Coronary artery (tissue), 2 donors: ENCODE measurements at regions not wholly inside any gene's neighbourhood (a gene's known extent, or its start where the extent isn't known, plus 50 kb on each side); places are given as distances from the start of the nearest gene placed in this dataset.

Experiments
- DNase-seq: peaks from one replicate; pipeline ENCODE4 v3.0.0-alpha.2; 2017; ENCODE audit warnings: low spot score
- H3K27ac ChIP-seq, 2 donors: fragments of 200-600 bp; sonication (generic); one replicate each; pipeline ENCODE4 v1.5.1; 2016 to 2019
- H3K4me3 ChIP-seq: fragments of 200-600 bp; sonication (generic); 2 replicates; pipeline ENCODE4 v1.5.1; 2016; ENCODE audit warnings: mild to moderate bottlenecking, moderate library complexity
- CTCF ChIP-seq: fragments of 200-600 bp; sonication (generic); IDR thresholded peaks from one replicate; pipeline ENCODE4 v1.5.1; 2019; ENCODE audit warnings: antibody characterized with exemption

DNA sequence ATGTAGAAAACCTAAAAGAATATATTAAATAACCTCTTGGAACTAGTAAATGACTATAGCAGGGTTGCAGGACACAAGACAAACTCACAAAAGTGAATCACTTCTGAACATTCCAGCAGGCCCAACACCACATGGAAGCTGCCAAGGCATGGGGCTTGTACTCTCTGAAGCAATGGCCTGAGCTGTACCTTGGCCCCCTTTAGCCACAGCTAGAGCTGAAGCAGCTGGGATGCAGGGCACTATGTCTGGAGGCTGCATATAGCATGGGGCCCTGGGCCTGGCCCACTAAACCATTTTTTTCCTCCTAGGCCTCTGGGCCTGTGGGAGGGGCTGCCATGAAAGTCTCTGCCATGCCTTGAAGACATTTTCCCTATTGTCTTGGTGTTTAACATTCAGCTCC is 1067.3 kb downstream of the LRFN5 start:
- DNase-seq = no peak
- Histone ChIP-seq H3K4me3 (no peak overlapping the region), H3K27ac (no peak overlapping the region)
- no peak for TF ChIP-seq CTCF

- TF ChIP-seq CTCF = no peak
- no peak overlapping the region for H3K27ac ChIP-seq
- DNase-seq = no peak
- no peak overlapping the region for H3K4me3 ChIP-seq
These were observed 1065.0 kb downstream of the LRFN5 start for GRCh38 chr14:42671636-42672035.

DNA sequence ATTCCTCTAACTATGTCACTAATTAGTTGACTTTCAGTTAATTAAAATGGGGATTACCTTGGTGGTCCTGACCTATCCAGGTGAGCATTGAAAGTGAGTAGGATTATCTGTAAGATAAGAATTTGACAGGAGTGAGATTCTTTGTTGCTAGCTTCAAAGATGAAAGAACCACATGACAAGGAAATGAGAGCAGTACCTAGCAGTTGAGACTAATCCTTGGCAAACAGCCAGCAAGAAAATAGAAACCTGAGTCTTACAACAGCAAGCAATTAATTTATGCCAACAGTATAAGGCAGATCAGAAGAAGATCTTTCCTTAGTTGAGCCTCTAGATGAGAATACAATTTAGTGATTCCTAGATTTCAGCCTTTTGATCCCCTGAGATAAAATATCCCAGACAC is 1058.4 kb downstream of the LRFN5 start:
- H3K4me3 ChIP-seq = no peak overlapping the region
- H3K27ac ChIP-seq = no peak overlapping the region
- no peak for TF ChIP-seq CTCF
- no peak for DNase-seq

GRCh38 chr14:42664190-42664589 is 1057.5 kb downstream of the LRFN5 start:
- H3K4me3 ChIP-seq = no peak overlapping the region
- DNase-seq = no peak
- TF ChIP-seq CTCF = no peak
- no peak overlapping the region for H3K27ac ChIP-seq

GRCh38 chr14:42654707-42655106 is 1048.0 kb downstream of the LRFN5 start:
- Histone ChIP-seq H3K4me3 (no peak overlapping the region), H3K27ac (no peak overlapping the region)
- DNase-seq = no peak
- no peak for TF ChIP-seq CTCF

- Histone ChIP-seq H3K27ac (no peak overlapping the region), H3K4me3 (no peak overlapping the region)
- TF ChIP-seq CTCF = no peak
- DNase-seq = no peak
These were observed 1036.1 kb downstream of the LRFN5 start for GRCh38 chr14:42642787-42643186.

DNA sequence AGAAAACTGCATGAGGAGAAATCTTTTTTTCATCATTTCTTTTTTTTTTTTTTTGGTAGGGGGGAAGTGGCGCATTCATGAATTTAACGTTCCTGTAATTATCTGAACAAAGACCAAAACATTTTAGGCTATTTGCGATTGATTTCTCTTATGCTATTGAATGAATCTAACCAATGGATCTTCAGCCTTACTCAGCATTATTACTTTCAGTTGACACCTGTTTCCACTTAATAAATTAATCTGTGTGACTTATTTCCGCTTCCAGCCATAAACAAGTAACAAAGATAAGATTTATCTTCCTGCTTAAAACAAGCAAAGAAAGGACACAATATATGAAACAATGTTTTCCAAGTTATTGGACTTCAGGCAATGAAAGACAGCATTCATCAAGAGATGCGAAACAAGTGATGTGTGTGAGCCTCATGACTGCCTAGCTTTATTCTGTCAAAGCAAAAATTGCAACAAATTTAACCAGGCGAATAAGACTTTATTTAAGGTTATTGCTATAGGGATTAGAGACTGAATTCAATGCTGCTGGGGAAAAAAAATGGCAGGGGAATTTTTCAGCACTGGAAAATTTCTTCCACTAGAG is 1026.9 kb downstream of the LRFN5 start:
- no peak overlapping the region for H3K4me3 ChIP-seq
- H3K27ac ChIP-seq = no peak overlapping the region
- no peak for TF ChIP-seq CTCF
- no peak for DNase-seq
